Kasumi-1 (cell line): ENCODE measurements at regions not wholly inside any gene's neighbourhood (a gene's known extent, or its start where the extent isn't known, plus 50 kb on each side); places are given as distances from the start of the nearest gene placed in this dataset.
"Not testable (repeated sequence)": the region's sequence is repeated elsewhere in the genome, so short reads cannot be mapped to it uniquely, and the experiment has no call there.

Experiments used
- DNase-seq, 2 experiments: peaks; one replicate each; lab custom pipeline; 2025; lab: John Stamatoyannopoulos, UW

GRCh38 chr3:51588724-51589123 is 50.2 kb downstream of the RAD54L2 start:
- peak; percentile 92 to 96 for DNase-seq

GRCh38 chr3:51591231-51591630 is 52.7 kb downstream of the RAD54L2 start:
- DNase-seq: no peak

GRCh38 chr3:51593697-51594096 is 55.2 kb downstream of the RAD54L2 start:
- no peak for DNase-seq

- DNase-seq: not testable (repeated sequence)
These were observed 61.1 kb downstream of the RAD54L2 start for GRCh38 chr3:51599638-51600037.

- DNase-seq: no peak
These were observed 65.7 kb downstream of the RAD54L2 start for GRCh38 chr3:51604212-51604611.

GRCh38 chr3:51605938-51606337 is 65.1 kb upstream of the TEX264 start:
- DNase-seq: no peak

GRCh38 chr3:51606871-51607270 is 64.2 kb upstream of the TEX264 start:
- not testable (repeated sequence) for DNase-seq

- DNase-seq: not testable (repeated sequence)
These were observed 63.3 kb upstream of the TEX264 start for GRCh38 chr3:51607591-51608325.

- DNase-seq: no peak
These were observed 60.3 kb upstream of the TEX264 start for GRCh38 chr3:51610708-51611107.

- DNase-seq: no peak
These were observed 53.5 kb upstream of the TEX264 start for GRCh38 chr3:51617597-51617996.

- DNase-seq: not testable (repeated sequence)
These were observed 53.0 kb upstream of the TEX264 start for GRCh38 chr3:51618038-51618437.

- DNase-seq: no peak
These were observed 52.6 kb upstream of the TEX264 start for GRCh38 chr3:51618496-51618895.

GRCh38 chr3:51619983-51620382 is 51.1 kb upstream of the TEX264 start:
- no peak for DNase-seq

GRCh38 chr3:51620543-51620942 is 50.5 kb upstream of the TEX264 start:
- no peak for DNase-seq

- DNase-seq: no peak
These were observed 49.8 kb upstream of the TEX264 start for GRCh38 chr3:51621091-51621892.
